ENCODE measurements at regions not wholly inside any gene's neighbourhood (a gene's known extent, or its start where the extent isn't known, plus 50 kb on each side); places are given as distances from the start of the nearest gene placed in this dataset.
"Not testable (repeated sequence)": the region's sequence is repeated elsewhere in the genome, so short reads cannot be mapped to it uniquely, and the experiment has no call there.

DNA sequence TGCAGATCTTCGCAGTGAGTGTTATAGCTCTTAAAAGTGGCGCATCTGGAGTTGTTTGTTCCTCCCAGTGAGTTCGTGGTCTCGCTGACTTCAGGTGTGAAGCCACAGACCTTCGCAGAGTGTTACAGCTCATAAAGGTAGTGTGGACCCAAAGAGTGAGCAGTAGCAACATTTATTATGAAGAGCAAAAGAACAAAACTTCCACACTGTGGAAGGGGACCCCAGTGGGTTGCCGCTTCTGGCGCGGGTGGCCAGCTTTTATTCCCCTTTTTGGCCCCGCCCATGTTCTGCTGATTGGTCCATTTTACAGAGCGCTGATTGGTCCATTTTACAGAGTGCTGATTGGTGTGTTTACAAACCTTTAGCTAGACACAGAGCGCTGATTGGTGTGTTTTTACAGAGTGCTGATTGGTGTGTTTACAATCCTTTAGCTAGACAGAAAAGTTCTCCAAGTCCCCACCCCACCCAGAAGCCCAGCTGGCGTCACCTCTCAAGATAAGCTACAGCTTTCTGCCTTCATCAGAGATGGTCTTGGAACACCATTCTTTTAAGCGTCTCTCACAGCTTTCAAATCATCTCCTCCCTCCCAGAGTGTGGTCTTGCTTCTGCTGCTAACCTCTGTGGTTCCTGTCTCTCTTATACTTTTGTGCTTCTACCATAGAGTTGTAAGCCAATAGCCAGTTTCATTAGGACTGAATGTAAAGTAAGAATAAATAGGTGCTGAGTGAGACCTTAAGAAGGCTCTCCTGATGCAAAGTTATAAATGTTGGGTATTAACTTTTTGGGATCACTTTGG, 57.5 kb upstream of the IYD start:
- TF ChIP-seq, protein P1, sequence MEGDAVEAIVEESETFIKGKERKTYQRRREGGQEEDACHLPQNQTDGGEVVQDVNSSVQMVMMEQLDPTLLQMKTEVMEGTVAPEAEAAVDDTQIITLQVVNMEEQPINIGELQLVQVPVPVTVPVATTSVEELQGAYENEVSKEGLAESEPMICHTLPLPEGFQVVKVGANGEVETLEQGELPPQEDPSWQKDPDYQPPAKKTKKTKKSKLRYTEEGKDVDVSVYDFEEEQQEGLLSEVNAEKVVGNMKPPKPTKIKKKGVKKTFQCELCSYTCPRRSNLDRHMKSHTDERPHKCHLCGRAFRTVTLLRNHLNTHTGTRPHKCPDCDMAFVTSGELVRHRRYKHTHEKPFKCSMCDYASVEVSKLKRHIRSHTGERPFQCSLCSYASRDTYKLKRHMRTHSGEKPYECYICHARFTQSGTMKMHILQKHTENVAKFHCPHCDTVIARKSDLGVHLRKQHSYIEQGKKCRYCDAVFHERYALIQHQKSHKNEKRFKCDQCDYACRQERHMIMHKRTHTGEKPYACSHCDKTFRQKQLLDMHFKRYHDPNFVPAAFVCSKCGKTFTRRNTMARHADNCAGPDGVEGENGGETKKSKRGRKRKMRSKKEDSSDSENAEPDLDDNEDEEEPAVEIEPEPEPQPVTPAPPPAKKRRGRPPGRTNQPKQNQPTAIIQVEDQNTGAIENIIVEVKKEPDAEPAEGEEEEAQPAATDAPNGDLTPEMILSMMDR (IDR thresholded peaks at IDR 0.05) = not testable (repeated sequence)
- TF ChIP-seq EZH2 (IDR thresholded peaks at IDR 0.05; ENCODE audit: borderline replicate concordance, insufficient read depth, low read depth, low read length, poor library complexity, severe bottlenecking) = not testable (repeated sequence)

Data from B cell (primary cell).